OCI-LY7 (cell line): ENCODE measurements at regions not wholly inside any gene's neighbourhood (a gene's known extent, or its start where the extent isn't known, plus 50 kb on each side); places are given as distances from the start of the nearest gene placed in this dataset.

ENCODE experiments used
- BruUV-seq: library from RNA; stranded (reverse); fragments of 400-500 nt; replicated peaks from 2 replicates; lab custom pipeline; 2021; lab: Mats Ljungman, UMichigan
- CTCF ChIA-PET: fragments of 300-600 bp; sonication (Branson Sonifier 250); formaldehyde crosslinking; loops from one replicate; lab custom pipeline; 2022; ENCODE audit warnings: antibody characterized with exemption; ENCODE audit not compliant: unreplicated experiment; lab: Charles Lee
- POLR2A ChIA-PET: fragments of 300-600 bp; sonication (Branson Sonifier 250); formaldehyde crosslinking; loops from one replicate; lab custom pipeline; 2022; ENCODE audit warnings: antibody characterized with exemption; lab: Charles Lee
- DNase-seq: peaks from one replicate; pipeline ENCODE4 v3.0.0-alpha.2; 2015; ENCODE audit warnings: low spot score
- H2AFZ ChIP-seq: fragments of 200-600 bp; sonication (generic), shearing (Covaris generic); 2 replicates; pipeline ENCODE4 v1.6.1; 2014; ENCODE audit warnings: mild to moderate bottlenecking, antibody characterized with exemption, low read length, moderate library complexity
- H3K27ac ChIP-seq: fragments of 200-600 bp; sonication (generic); 2 replicates; pipeline ENCODE4 v1.5.1; 2014; ENCODE audit warnings: mixed run types, low read depth, mild to moderate bottlenecking, moderate library complexity, low read length, inconsistent platforms; ENCODE audit not compliant: poor library complexity, severe bottlenecking
- H3K36me3 ChIP-seq: fragments of 200-600 bp; sonication (generic); 2 replicates; pipeline ENCODE4 v1.6.1; 2014; ENCODE audit warnings: mild to moderate bottlenecking, antibody characterized with exemption, low read length, moderate library complexity, mixed read lengths; ENCODE audit not compliant: insufficient read depth
- H3K4me1 ChIP-seq: fragments of 200-600 bp; sonication (generic); 2 replicates; pipeline ENCODE4 v1.5.1; 2014; ENCODE audit warnings: mild to moderate bottlenecking, low read length; ENCODE audit not compliant: insufficient read depth, poor library complexity, severe bottlenecking
- H3K4me2 ChIP-seq: fragments of 200-600 bp; sonication (generic); 2 replicates; pipeline ENCODE4 v1.6.1; 2014; ENCODE audit warnings: mild to moderate bottlenecking, low read length
- H3K4me3 ChIP-seq: fragments of 200-600 bp; sonication (generic); 2 replicates; pipeline ENCODE4 v1.5.1; 2014; ENCODE audit warnings: mild to moderate bottlenecking, low read depth, low read length; ENCODE audit not compliant: poor library complexity, severe bottlenecking
- H3K79me2 ChIP-seq: fragments of 200-600 bp; sonication (generic); 2 replicates; pipeline ENCODE4 v1.6.1; 2016; ENCODE audit warnings: low read depth, mild to moderate bottlenecking, low read length, moderate library complexity, mixed read lengths; ENCODE audit not compliant: insufficient read depth
- H3K9me2 ChIP-seq: fragments of 200-600 bp; sonication (generic); 2 replicates; pipeline ENCODE4 v1.6.1; 2016; ENCODE audit warnings: mild to moderate bottlenecking, low read length, mixed read lengths; ENCODE audit not compliant: insufficient read depth
- H3K9me3 ChIP-seq: fragments of 200-600 bp; sonication (generic); 2 replicates; pipeline ENCODE4 v1.6.1; 2014; ENCODE audit warnings: mild to moderate bottlenecking, mixed run types, low read length, mixed read lengths
- H4K20me1 ChIP-seq: fragments of 200-600 bp; sonication (generic); 2 replicates; pipeline ENCODE4 v1.6.1; 2014; ENCODE audit warnings: mild to moderate bottlenecking, antibody characterized with exemption, low read length, moderate library complexity, mixed read lengths; ENCODE audit not compliant: insufficient read depth
- EZH2phosphoT487 ChIP-seq: fragments of 200-600 bp; sonication (generic); IDR thresholded peaks from 2 replicates; pipeline ENCODE4 v1.6.1; 2018; ENCODE audit warnings: low read depth, borderline replicate concordance, mild to moderate bottlenecking, mixed run types, antibody characterized with exemption, low read length, moderate library complexity, mixed read lengths
- intact Hi-C: fragments of 100-400 bp; cut with micrococcal nuclease; formaldehyde crosslinking; loops from one replicate; pipeline ENCODE4 v1.10.0; 2022; ENCODE audit not compliant: unreplicated experiment
- TF ChIP-seq, protein P1 (sequence below): fragments of 200-600 bp; sonication (generic); conservative IDR thresholded peaks from 2 replicates; pipeline ENCODE4 v1.5.1; 2014; ENCODE audit warnings: mild to moderate bottlenecking, antibody characterized with exemption, low read length, moderate library complexity, mixed read lengths

DNA sequence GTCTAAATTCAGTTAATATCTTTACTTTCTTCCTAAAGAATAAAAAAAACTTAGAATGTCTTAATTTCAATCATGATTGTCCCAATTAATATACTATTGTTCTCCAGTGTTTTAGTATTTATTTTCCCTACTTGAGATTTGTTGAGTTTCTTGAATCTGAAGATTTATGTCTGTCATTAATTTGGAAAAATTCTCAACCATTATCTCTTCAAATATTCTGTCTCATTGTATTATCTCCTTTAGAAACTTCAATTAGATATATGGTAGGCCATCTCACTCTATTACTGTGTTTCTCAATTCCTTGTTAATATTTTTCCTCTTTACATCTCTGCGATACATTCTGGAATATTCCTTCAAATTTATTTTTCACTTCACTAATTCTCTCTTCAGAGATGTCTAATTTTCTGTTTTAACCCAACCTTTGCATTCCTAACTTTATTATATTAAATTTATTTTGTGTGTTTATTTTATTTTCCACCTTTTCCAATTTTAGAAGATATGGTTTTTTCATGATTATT, 268.6 kb downstream of the QKI start:
- POLR2A ChIA-PET: interaction anchor here (0.7 to 1.5 kb wide), 3 partner anchors 17 to 29 kb away, joined by 3 to 5 read pairs (median 3); no protein-coding TSS in a partner anchor
- CTCF ChIA-PET: no interaction called here
- peaks cover 8% of the 10 kb centered on the region for H3K4me1 ChIP-seq
- no peak overlapping the region for H2AFZ ChIP-seq
- intact Hi-C loops: no loop called here
- no peak overlapping the region for H3K4me2 ChIP-seq
- no peaks in the 10 kb centered on the region for H3K36me3 ChIP-seq
- H3K79me2 ChIP-seq: no peaks in the 10 kb centered on the region
- no peak overlapping the region for H3K27ac ChIP-seq
- H4K20me1 ChIP-seq: no peaks in the 10 kb centered on the region
- no peak overlapping the region for H3K4me3 ChIP-seq
- no peak for DNase-seq
- H3K9me3 ChIP-seq: no peaks in the 10 kb centered on the region
- no TSS peak for BruUV-seq
- no peaks in the 10 kb centered on the region for H3K9me2 ChIP-seq
- TF ChIP-seq EZH2phosphoT487: no peak
- TF ChIP-seq, protein P1, sequence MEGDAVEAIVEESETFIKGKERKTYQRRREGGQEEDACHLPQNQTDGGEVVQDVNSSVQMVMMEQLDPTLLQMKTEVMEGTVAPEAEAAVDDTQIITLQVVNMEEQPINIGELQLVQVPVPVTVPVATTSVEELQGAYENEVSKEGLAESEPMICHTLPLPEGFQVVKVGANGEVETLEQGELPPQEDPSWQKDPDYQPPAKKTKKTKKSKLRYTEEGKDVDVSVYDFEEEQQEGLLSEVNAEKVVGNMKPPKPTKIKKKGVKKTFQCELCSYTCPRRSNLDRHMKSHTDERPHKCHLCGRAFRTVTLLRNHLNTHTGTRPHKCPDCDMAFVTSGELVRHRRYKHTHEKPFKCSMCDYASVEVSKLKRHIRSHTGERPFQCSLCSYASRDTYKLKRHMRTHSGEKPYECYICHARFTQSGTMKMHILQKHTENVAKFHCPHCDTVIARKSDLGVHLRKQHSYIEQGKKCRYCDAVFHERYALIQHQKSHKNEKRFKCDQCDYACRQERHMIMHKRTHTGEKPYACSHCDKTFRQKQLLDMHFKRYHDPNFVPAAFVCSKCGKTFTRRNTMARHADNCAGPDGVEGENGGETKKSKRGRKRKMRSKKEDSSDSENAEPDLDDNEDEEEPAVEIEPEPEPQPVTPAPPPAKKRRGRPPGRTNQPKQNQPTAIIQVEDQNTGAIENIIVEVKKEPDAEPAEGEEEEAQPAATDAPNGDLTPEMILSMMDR: no peak

GRCh38 chr6:163679753-163680152, 265.2 kb downstream of the QKI start:
- H3K9me3 ChIP-seq: no peaks in the 10 kb centered on the region
- TF ChIP-seq, protein P1: no peak
- no peak for TF ChIP-seq EZH2phosphoT487
- no peak for DNase-seq
- no peaks in the 10 kb centered on the region for H3K36me3 ChIP-seq
- no peak overlapping the region for H3K27ac ChIP-seq
- H3K9me2 ChIP-seq: no peaks in the 10 kb centered on the region
- H3K4me3 ChIP-seq: no peak overlapping the region
- no peaks in the 10 kb centered on the region for H4K20me1 ChIP-seq
- intact Hi-C loops: no loop called here
- no TSS peak for BruUV-seq
- no peaks in the 10 kb centered on the region for H3K79me2 ChIP-seq
- ChIA-PET CTCF (interaction anchor here (1.2 kb wide), 1 partner anchor 7 kb away, joined by 3 read pairs; no protein-coding TSS in a partner anchor), POLR2A (interaction anchor here (0.6 to 1.8 kb wide), 4 partner anchors 10 to 20 kb away, joined by 3 to 5 read pairs (median 4); no protein-coding TSS in a partner anchor)
- no peak overlapping the region for H2AFZ ChIP-seq
- peaks cover 1% of the 10 kb centered on the region for H3K4me1 ChIP-seq
- no peak overlapping the region for H3K4me2 ChIP-seq

DNA sequence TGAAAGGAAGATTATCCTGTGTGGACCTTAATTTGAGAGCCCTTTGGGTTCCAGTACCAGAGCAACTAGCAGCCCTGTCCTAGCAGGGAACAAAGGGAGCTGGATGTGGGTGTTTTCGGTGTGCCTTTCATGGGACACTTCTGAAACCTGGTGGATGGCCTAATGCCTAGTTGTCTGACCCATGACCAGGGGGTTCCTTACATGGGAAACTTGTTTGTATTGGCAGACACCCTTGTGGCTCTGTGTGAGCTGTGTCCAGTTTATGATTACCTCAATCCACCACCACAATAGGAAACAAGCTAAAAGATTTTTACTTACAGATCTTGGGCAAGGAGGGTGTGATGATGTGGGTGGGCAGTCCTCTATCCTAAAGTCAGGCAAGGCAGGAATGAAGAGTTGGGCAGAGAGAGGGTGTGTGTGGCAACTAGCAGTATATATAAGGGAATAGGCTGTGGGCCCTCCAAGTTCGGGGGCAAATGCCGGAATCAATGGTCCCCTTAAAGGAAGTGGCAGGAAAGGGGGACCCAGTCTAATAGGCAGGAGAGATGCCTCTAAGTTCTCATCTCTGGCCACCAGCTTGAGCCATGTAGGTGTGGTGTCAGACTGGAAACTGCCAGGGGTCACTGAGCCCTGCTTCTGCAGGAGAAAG, 264.6 kb downstream of the QKI start:
- CTCF ChIA-PET: interaction anchor here (1.2 kb wide), 1 partner anchor 8 kb away, joined by 3 read pairs; no protein-coding TSS in a partner anchor
- no peaks in the 10 kb centered on the region for H3K79me2 ChIP-seq
- POLR2A ChIA-PET: interaction anchor here (0.7 to 1.8 kb wide), 2 partner anchors 10 to 12 kb away, joined by 3 read pairs; no protein-coding TSS in a partner anchor
- no peaks in the 10 kb centered on the region for H3K9me3 ChIP-seq
- H3K4me1 ChIP-seq: no peaks in the 10 kb centered on the region
- H4K20me1 ChIP-seq: no peaks in the 10 kb centered on the region
- no peaks in the 10 kb centered on the region for H3K9me2 ChIP-seq
- H3K4me3 ChIP-seq: no peak overlapping the region
- intact Hi-C loops: no loop called here
- H2AFZ ChIP-seq: no peak overlapping the region
- no peak overlapping the region for H3K27ac ChIP-seq
- BruUV-seq: no TSS peak
- no peak overlapping the region for H3K4me2 ChIP-seq
- no peaks in the 10 kb centered on the region for H3K36me3 ChIP-seq
- DNase-seq: no peak
- TF ChIP-seq, protein P1: no peak
- no peak for TF ChIP-seq EZH2phosphoT487
